Activated CD4-positive, CD25-positive, alpha-beta regulatory T cell (primary cell): ENCODE measurements at regions not wholly inside any gene's neighbourhood (a gene's known extent, or its start where the extent isn't known, plus 50 kb on each side); places are given as distances from the start of the nearest gene placed in this dataset.

Source experiments
- DNase-seq, 4 experiments: peaks; one replicate each; lab custom pipeline; 2025; lab: John Stamatoyannopoulos, UW

DNA sequence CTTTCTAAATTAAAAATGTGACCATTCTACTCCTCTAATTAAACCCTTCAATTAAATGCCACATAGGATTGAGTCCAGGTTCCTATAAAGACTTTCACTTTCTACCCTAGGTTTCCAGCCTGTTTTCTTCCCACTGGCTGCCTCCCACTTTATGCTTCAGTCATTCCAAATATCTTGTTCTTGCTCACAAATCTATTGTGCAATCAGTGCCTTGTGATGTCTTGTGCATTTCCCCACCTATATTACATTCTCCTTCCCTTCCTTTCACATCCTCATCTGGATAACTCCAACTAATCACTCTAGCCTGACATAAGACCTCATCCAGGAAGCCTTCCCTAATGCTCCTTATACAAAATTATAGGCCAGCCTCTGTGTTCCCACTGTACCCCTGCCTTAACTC is 281.7 kb upstream of the LRATD1 start:
- no peak for DNase-seq

- no peak for DNase-seq
Observed at GRCh38 chr2:14352067-14352466, 280.4 kb upstream of the LRATD1 start.

GRCh38 chr2:14354231-14354630 is 278.3 kb upstream of the LRATD1 start:
- no peak for DNase-seq

- DNase-seq, result no peak
Observed at GRCh38 chr2:14355102-14355501, 277.4 kb upstream of the LRATD1 start.

DNA sequence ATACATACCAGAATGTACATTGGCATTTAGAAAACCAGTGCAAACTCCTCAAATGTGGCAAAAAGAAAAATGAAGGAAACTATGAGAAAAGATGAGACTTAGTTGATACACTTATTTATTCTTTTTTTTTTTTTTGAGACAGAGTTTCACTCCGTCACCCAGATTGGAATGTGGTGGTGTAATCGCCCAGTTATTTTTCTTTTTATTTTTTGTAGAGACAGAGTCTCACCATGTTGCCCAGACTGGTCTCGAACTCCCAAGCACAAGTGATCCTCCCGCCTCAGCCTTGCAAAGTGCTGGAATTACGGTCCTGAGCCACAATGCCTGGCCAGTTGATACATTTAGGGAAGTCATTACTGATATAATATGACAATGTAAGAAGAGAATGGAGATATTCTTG is 274.2 kb upstream of the LRATD1 start:
- no peak for DNase-seq

DNA sequence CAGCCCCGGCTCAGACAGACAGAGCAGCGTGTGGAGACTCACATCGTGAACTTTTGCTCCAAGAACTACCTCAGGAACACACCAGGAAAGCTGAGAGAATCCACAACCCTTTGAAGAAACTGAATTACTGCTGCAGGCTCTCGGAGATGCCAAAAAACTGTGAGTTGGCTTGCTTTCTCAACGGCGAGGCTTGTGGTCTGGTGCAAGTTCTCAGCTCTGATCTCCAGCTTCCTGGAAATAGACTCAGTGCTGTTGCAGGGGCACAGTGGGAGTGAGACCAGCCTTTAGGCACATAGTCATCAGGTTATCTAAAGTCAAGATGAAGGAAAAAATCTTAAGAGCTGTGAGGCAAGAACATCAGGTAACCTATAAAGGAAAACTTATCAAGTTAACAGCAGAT is 273.7 kb upstream of the LRATD1 start:
- no peak for DNase-seq

- no peak for DNase-seq
Observed at GRCh38 chr2:14363137-14363536, 269.4 kb upstream of the LRATD1 start.

DNA sequence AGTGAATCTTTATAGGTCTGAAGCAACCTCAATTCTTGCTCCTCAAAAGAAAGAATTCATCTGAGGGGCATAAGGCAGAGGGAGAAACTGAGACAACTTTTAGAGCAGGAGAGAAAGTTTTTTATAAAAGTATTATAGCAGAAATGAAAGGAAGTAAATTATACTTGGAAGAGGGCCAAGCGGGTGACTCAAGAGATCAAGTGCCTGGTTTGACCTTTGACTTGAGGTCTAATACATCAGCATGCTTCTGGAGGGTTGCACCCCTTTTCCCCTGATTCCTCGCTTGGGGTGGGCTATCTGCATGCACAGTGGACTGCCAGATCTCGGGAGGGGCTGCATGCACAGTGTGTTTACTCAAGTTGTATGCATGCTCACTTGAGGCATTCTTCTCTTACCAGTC is 268.5 kb upstream of the LRATD1 start:
- DNase-seq, result no peak

GRCh38 chr2:14364471-14364870 is 268.0 kb upstream of the LRATD1 start:
- DNase-seq, result no peak

GRCh38 chr2:14385043-14385442 is 247.5 kb upstream of the LRATD1 start:
- DNase-seq, result no peak

DNA sequence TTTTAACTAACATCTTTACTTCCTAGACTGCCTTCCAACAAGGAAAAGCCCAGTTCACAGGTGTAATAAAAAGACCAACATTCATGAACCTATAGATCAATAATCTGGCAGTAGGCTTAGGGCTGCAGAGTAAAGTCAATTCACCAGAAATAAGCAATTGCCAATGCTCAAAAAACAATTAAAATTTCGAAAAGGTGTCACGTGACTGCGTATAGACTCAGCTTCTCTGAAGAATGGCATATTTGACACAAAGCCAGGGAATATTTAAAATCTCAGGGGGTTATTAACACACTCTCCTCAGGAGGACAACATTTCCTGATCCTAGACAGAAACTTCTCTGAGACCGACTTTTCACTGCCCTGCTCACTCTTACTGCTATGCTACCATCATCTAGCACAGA is 245.2 kb upstream of the LRATD1 start:
- no peak for DNase-seq

GRCh38 chr2:14388724-14389123 is 243.8 kb upstream of the LRATD1 start:
- no peak for DNase-seq

DNA sequence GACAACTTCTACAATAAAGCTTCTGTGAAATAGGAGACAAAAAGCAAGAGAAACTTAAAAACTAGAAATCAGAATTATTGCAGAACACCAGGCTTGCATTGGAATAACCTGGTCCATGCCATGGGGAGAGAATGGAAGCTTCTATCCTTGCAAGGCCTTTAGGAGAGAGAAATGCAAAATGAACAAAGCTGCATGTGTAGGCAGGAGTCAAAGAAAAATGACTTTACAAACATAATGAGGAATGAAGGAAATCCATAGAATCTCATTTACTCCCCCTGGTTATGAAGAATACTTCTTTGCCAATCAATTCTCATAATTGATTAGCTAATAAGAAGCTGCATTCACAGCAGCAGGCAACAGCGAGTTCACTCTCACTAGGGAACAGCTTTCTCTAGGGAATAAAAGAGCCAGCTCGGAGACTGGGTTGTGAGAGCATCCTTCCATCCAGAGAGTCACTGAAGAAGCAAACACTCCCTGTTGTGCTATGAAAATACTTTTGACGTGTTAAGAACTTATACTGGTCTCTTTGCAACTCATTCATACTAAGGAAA is 235.9 kb upstream of the LRATD1 start:
- no peak for DNase-seq

DNA sequence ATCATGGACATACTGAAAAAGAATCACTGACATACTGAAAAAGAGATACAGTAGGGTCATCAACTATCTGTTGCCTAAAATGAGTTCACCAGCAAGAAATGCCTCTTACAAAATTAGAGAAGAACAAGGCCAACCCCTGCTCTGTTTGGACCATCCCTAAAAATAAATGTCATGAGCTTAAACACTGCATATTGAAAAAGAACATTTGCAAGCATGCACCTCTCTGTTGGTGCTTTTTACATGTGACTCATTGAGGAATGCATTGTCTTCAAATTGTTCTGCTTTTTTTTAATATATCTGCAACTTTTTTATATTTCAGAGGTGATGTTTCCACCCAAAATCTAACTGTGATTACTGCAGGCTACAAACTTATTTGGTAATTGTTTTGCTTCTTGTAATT is 233.9 kb upstream of the LRATD1 start:
- DNase-seq, result no peak

DNA sequence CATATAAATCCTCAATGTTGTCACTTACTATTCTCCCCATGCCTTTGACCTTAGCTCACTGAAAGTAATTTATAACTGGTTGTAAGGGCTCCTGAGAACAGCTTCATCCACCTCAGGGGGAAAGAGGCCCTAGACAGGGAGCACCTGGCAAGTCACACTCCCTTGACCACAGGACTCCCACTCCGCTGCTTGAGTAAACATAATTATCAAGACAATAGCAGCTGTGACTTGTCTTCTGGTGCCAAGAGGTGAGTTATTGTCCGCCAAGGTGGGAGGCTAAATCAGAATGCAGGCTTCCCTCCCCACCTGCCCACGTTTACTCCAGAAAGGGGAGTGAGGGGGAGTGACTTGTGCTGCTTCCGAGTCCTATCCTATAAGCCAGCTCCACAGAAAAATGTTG is 230.6 kb upstream of the LRATD1 start:
- no peak for DNase-seq

- no peak for DNase-seq
Observed at GRCh38 chr2:14408695-14409094, 223.8 kb upstream of the LRATD1 start.

GRCh38 chr2:14417551-14417950 is 215.0 kb upstream of the LRATD1 start:
- DNase-seq, result no peak

DNA sequence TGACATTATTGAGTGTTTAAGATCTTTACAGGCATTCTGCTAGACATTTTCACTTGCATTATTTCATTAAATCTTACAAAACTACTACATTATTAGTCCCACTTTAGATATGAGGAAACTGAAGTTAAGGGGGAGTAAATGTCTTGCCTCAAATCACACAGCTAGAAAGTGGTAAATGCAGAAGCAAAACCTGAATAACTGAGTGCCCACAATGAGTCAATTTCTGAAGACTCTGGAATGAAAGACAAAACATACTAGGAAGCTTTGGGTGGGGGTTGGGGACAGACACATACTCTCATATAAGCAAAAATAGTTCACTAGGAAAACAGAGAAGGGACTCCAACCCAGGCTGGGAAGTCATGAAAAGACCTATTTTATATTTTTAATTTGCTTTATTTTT is 214.4 kb upstream of the LRATD1 start:
- no peak for DNase-seq

GRCh38 chr2:14420851-14421250 is 211.7 kb upstream of the LRATD1 start:
- DNase-seq, result no peak

- DNase-seq, result no peak
Observed at GRCh38 chr2:14422426-14422825, 210.1 kb upstream of the LRATD1 start.

DNA sequence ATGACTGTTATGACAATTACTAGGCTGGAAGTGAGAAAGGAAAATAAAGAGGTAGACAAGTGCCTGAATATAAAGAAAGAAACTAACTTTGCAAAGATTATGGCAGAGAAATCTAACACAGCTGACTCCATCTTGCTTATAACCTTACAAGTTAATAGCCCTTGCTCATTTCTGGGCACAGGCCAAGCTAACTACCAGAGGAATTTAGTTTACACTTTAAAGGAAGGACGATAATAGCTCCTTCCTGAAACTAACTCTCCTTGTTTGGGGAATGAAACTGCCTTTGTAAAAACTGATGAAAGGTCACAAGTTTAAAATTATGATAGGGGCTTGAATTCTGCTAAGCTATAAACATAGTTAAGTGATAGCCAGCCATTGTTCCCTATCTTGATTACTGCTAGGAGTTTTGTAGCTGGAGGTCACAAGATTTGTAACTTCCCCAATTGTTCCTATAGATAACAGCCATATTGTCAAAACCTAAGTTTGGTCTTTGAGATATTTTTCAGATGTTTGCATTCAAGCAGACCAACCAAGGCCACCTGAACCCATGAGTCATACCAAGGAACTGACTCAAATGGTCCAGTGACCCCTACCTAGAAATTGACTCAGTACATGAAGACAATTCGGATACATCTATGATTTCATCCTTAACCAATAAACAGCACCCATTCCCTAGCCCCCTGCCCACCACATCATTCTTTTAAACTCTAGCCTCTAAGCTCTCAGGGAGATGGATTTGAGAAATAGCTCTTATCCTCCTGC is 209.2 kb upstream of the LRATD1 start:
- DNase-seq, result no peak

GRCh38 chr2:14424478-14425390 is 207.8 kb upstream of the LRATD1 start:
- no peak for DNase-seq

DNA sequence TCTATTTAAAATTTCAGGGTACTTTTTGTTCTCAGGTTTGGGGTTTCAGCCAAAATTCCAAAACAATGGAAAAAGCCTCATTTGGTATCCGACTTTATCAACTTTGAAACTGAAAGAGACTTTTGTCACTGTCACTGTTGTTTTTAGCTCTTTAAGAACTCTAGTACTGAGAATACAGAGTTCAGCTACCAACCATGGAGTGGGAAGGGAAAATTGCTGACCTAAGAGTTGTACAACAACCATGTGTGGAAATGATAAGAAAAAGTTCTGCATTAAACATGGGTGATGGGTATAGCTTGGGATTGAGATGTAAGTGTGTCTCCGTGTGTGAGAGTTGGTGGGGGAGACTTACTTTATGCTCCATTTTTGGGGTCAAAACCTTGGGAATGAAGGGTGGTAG is 206.6 kb upstream of the LRATD1 start:
- DNase-seq, result no peak
